ENCODE measurements at regions not wholly inside any gene's neighbourhood (a gene's known extent, or its start where the extent isn't known, plus 50 kb on each side); places are given as distances from the start of the nearest gene placed in this dataset.

- no peak for TF ChIP-seq CTCF (IDR thresholded peaks at IDR 0.05; ENCODE audit: low read depth, low read length, missing input control)
- TF ChIP-seq FOXA1 (IDR thresholded peaks at IDR 0.05) = no peak
- TF ChIP-seq HNF4G (IDR thresholded peaks at IDR 0.05) = no peak
- TF ChIP-seq FOXA2 (IDR thresholded peaks at IDR 0.05) = no peak
- no peak for TF ChIP-seq NR2F2 (IDR thresholded peaks at IDR 0.05)
- no peak for TF ChIP-seq JUND (IDR thresholded peaks at IDR 0.05)
- no peak for TF ChIP-seq SP1 (IDR thresholded peaks at IDR 0.05)
Observed at GRCh38 chr7:156067156-156067555, 254.9 kb upstream of the SHH start (continued).

- Histone ChIP-seq H3K9ac (ENCODE audit: low read depth in 1 of 2, low read length in 2 of 2) (no peak overlapping the region), H3K4me1 (ENCODE audit: control insufficient read depth in 4 of 4, insufficient read depth in 4 of 4, low read length in 3 of 4) (peaks cover 0 to 5% (median 0%) of the 10 kb centered on the region in 4 donors), H3K36me3 (ENCODE audit: control insufficient read depth in 4 of 4, insufficient read depth in 3 of 4, low read depth in 1 of 4, low read length in 3 of 4) (no peaks in the 10 kb centered on the region), H3K4me3 (ENCODE audit: low read depth in 1 of 3, low read length in 3 of 3) (no peak overlapping the region), H3K27ac (ENCODE audit: low read depth in 1 of 2, low read length in 2 of 2) (no peak overlapping the region), H3K27me3 (ENCODE audit: control insufficient read depth in 4 of 4, insufficient read depth in 4 of 4, low read length in 3 of 4) (no peaks in the 10 kb centered on the region), H3K9me3 (ENCODE audit: control insufficient read depth in 4 of 4, low read length in 3 of 4) (no peaks in the 10 kb centered on the region)
- TF ChIP-seq ATF3 (IDR thresholded peaks at IDR 0.05) (no peak), NR2F2 (IDR thresholded peaks at IDR 0.05) (no peak), EGR1 (IDR thresholded peaks at IDR 0.05; ENCODE audit: low read depth in 2 of 2) (no peak), MAX (IDR thresholded peaks at IDR 0.05) (no peak), JUND (IDR thresholded peaks at IDR 0.05) (no peak), RXRA (IDR thresholded peaks at IDR 0.05) (no peak)
- 72% methylated on average over 3 of the region's 3 CpGs for WGBS
- no peak for DNase-seq (ENCODE audit: low spot score)
Observed at GRCh38 chr7:156065400-156065799, 253.1 kb upstream of the SHH start.

- DNase-seq (ENCODE audit: low spot score) = no peak
- no peak overlapping the region for H3K4me3 ChIP-seq (ENCODE audit: low read depth in 1 of 3, low read length in 3 of 3)
- WGBS = 38% methylated on average over 4 of the region's 4 CpGs
- TF ChIP-seq REST (IDR thresholded peaks at IDR 0.05) = no peak
- no peak for TF ChIP-seq FOXA1 (IDR thresholded peaks at IDR 0.05)
- TF ChIP-seq TAF1 (conservative IDR thresholded peaks at IDR 0.05) = no peak
- no peak for TF ChIP-seq MAX (IDR thresholded peaks at IDR 0.05)
- TF ChIP-seq CTCF (IDR thresholded peaks at IDR 0.05; ENCODE audit: low read depth, low read length, missing input control) = no peak
- no peak for TF ChIP-seq RAD21 (IDR thresholded peaks at IDR 0.05)
- no peak for TF ChIP-seq SP1 (IDR thresholded peaks at IDR 0.05)
- no peak for TF ChIP-seq HNF4A (conservative IDR thresholded peaks at IDR 0.05)
- TF ChIP-seq ATF3 (IDR thresholded peaks at IDR 0.05) = no peak
- TF ChIP-seq YY1 (IDR thresholded peaks at IDR 0.05) = no peak
- no peak for TF ChIP-seq HNF4G (IDR thresholded peaks at IDR 0.05)
- no peak for TF ChIP-seq EGR1 (IDR thresholded peaks at IDR 0.05; ENCODE audit: low read depth in 2 of 2)
- no peaks in the 10 kb centered on the region for H3K9me3 ChIP-seq (ENCODE audit: control insufficient read depth in 4 of 4, low read length in 3 of 4)
- no peaks in the 10 kb centered on the region for H3K36me3 ChIP-seq (ENCODE audit: control insufficient read depth in 4 of 4, insufficient read depth in 3 of 4, low read depth in 1 of 4, low read length in 3 of 4)
- no peak overlapping the region for H3K27ac ChIP-seq (ENCODE audit: low read depth in 1 of 2, low read length in 2 of 2)
- peaks cover 0 to 4% (median 0%) of the 10 kb centered on the region in 4 donors for H3K4me1 ChIP-seq (ENCODE audit: control insufficient read depth in 4 of 4, insufficient read depth in 4 of 4, low read length in 3 of 4)
- no peak overlapping the region for H3K9ac ChIP-seq (ENCODE audit: low read depth in 1 of 2, low read length in 2 of 2)
- no peaks in the 10 kb centered on the region for H3K27me3 ChIP-seq (ENCODE audit: control insufficient read depth in 4 of 4, insufficient read depth in 4 of 4, low read length in 3 of 4)
Observed at GRCh38 chr7:156064971-156065386, 252.7 kb upstream of the SHH start.
